HG03442 (cell line): ENCODE measurements at regions not wholly inside any gene's neighbourhood (a gene's known extent, or its start where the extent isn't known, plus 50 kb on each side); places are given as distances from the start of the nearest gene placed in this dataset.
"Not testable (repeated sequence)": the region's sequence is repeated elsewhere in the genome, so short reads cannot be mapped to it uniquely, and the experiment has no call there.

Experiments used
- ATAC-seq: cut with Tn5 transposase; IDR thresholded peaks from one replicate; pipeline ENCODE4 v1.9.1; 2021; ENCODE audit warnings: mild to moderate bottlenecking, moderate library complexity; ENCODE audit not compliant: unreplicated experiment

- not testable (repeated sequence) for ATAC-seq
These were observed 291.4 kb upstream of the PRSS16 start for GRCh38 chr6:26956078-26956600.

GRCh38 chr6:26956601-26957184, 290.8 kb upstream of the PRSS16 start:
- not testable (repeated sequence) for ATAC-seq

- ATAC-seq, result not testable (repeated sequence)
These were observed 289.9 kb upstream of the PRSS16 start for GRCh38 chr6:26957399-26958127.

- ATAC-seq, result not testable (repeated sequence)
These were observed 286.3 kb upstream of the PRSS16 start for GRCh38 chr6:26961236-26961635.

- no peak for ATAC-seq
These were observed 245.1 kb upstream of the PRSS16 start for GRCh38 chr6:27002447-27002846.

DNA sequence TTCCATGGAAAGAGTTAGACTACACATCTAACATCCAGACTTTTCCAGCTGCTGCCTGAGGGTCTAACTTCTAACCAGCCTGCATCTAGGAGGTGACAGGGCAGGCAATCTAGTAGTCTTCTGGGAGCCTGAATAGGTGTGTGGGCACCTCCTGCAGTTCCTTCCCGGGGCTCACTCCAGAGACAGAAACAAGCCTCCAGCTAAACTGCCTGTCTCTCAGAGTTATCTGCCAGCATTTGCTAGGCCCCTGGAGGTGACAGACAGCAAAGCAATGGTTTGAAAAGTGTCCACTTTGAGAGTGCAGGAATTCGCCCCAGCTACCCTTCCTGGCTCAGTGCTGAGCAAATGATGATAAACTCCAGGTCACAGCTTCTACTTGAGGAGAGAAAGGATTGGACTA, 240.5 kb upstream of the PRSS16 start:
- ATAC-seq, result no peak

DNA sequence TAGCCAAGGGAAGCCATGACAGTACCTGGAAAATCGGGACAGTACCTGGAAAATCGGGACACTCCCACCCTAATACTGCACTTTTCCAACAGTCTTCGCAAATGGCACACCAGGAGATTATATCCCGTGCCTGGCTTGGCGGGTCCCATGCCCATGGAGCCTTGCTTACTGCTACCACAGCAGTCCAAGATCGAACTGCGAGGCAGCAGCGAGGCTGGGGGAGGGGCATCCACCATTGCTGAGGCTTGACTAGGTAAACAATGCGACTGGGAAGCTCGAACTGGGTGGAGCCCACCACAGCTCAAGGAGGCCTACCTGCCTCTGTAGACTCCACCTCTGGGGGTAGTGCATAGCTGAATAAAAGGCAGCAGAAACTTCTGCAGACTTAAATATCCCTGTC, 238.9 kb upstream of the PRSS16 start:
- ATAC-seq, result not testable (repeated sequence)

DNA sequence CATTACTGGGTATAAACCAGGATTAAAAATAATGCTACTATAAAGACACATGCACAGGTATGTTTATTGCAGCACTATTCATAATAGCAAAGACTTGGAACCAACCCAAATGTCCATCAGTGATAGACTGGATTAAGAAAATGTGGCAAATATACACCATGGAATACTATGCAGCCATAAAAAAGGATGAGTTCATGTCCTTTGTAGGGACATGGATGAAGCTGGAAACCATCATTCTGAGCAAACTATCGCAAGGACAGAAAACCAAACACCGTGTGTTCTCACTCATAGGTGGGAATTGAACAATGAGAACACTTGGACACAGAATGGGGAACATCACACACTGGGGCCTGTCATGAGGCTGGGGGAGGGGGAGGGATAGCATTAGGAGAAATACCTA, 233.4 kb upstream of the PRSS16 start:
- not testable (repeated sequence) for ATAC-seq

GRCh38 chr6:27016689-27017088, 230.8 kb upstream of the PRSS16 start:
- ATAC-seq, result no peak

DNA sequence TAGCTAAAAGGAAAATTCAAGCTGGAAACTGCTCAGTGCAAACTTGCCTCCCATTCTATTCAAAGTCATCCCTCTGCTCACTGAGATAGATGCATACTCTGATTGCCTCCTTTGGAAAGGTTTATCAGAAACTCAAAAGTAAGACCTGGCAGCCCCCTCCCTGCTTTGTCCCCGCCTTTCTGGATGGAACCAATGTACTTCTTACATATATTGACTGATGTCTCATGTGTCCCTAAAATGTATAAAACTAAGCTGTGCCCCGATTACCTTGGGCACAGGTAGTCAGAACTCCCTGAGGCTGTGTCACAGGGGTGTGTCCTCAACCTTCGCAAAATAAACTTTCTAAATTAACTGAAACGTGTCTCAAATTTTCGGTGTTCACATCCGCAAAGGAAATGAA, 229.1 kb upstream of the PRSS16 start:
- ATAC-seq, result not testable (repeated sequence)

GRCh38 chr6:27019651-27020552, 227.6 kb upstream of the PRSS16 start:
- ATAC-seq, result no peak

DNA sequence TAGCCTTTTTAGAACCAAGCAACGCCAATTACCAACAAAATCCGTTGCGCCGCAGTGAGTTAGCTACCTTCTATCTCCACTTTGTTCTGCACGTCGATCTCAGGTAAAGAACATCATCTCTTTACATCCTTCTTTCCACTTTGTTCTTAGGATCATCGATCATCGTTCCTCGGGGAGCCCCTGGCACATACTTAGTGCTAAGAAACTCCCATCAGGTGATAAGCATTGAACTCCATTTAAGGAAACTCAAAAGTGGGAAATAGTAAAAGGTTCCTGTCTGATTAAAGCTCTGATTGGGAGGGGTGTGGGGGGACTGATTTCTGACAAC, 227.0 kb upstream of the PRSS16 start:
- no peak for ATAC-seq

GRCh38 chr6:27023664-27024063, 223.8 kb upstream of the PRSS16 start:
- ATAC-seq, result no peak

DNA sequence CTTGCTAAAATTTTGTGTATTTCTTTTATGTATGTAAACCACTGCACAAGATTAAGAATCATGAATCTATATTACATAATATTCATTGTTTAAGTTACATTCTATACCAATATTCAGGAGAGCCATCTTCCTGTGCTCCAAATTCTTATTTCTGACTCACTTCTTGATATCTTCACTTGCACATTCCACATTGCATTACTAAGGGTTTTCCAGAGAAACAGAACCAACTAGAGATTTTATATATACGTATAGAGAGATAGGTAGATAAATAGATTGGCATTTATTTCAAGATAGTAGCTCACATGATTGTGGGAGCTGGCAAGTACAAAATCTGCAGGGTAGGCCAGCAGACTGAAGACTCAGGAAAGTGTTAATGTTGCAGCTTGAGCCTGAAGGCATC, 222.2 kb upstream of the PRSS16 start:
- ATAC-seq, result no peak

DNA sequence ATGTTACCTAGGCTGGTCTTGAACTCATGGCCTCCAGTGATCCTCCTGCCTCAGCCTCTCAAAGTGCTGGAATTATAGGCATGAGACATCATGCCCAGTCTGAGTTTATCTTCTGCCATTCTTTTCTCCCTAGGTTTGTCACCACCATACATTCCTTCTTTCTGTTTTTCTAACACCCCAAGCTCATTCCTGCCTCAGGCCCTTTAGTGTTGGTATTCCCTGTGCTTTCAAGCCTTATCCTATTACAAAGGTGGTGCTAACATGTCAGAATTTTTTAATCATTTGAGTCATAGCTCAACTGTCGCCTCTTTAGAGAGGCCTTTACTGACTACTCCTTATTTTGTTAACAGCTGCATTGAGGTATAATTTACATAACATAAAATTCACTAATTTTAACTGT, 221.1 kb upstream of the PRSS16 start:
- no peak for ATAC-seq

DNA sequence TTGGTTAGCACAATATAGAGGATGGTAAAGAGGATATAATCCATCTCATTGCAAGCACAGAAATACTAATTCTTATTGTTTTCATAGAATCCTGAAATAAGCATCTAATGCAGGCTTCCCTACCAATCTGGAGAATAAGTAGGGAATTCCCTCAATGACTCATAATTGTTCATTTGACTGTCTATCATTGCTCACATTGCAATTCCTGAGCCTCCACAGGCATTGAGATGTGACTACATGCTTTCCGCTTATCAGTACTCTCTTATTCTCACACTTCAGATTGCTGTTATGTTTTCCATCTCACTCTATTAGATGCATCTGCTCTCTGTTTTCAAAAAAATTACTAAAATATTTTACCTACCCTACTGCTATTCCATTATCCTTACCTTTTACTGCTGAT, 216.2 kb upstream of the PRSS16 start:
- no peak for ATAC-seq

GRCh38 chr6:27038498-27038897, 209.0 kb upstream of the PRSS16 start:
- ATAC-seq, result no peak

DNA sequence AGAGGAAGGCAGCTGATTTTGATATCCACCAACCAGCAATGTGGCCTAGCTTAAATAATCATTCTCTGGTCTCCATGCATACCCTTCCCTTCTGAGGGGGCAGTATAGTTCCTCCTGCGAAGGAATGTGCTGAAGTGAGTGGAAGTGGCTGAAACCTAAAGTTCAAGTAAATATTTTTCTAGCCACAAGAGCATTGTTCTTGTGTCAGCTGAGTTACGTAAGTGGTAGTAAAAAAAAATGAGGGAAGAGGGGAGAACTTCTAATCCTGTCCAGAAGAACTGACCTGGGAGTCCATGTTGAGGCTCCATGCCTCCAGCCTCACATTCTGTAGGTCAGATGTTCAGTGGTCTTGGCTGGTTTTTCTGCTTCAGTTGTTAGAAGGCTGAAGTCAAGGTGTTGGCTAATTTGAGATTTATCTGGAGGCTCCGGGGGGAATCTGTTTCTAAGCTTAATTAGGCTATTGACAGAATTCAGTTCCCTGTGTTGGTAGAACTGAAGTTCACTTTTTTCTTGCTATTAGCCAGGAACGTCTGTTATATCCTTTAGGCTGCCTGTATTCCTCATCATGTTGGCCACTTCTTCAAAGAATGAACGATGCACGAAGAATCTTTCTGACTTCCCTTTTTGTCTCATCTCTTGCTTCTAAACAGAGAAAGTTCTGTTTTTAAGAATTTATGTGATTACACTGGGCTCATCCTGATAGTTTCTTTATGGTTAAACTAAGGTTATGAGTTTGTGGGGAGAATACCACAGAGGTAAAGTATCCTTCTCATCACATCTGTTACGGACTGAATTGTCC, 207.1 kb upstream of the PRSS16 start:
- ATAC-seq, result no peak

- ATAC-seq, result no peak
These were observed 204.3 kb upstream of the PRSS16 start for GRCh38 chr6:27043244-27043643.

- ATAC-seq, result not testable (repeated sequence)
These were observed 202.4 kb upstream of the PRSS16 start for GRCh38 chr6:27045131-27045530.

DNA sequence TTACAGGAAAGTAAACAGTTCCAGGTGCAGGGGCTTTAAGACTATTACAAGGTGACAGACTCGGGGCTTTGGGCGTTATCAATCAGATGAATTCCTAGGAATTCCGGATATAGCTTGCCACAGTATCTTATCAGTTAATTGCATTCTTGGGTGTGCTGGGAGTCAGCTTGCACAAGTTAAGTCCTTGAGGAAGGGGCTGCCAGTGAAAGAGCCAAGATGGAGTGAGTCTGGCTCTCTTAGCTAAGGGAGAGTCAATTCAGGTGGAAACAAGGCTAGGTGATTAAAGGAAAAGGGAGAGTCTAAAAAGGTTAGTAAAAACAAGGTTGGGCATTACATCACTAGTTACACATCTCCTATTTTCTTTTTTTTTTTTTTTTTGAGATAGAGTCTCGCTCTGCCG, 199.8 kb upstream of the PRSS16 start:
- not testable (repeated sequence) for ATAC-seq
